A549 (cell line): ENCODE measurements at regions not wholly inside any gene's neighbourhood (a gene's known extent, or its start where the extent isn't known, plus 50 kb on each side); places are given as distances from the start of the nearest gene placed in this dataset.
A peak's percentile ranks its signal among the peaks of the same experiment; 100 is the strongest.

Experiments
- ATAC-seq, 2 experiments: fragments of 200-7000 bp in 1 of 2; fragments of >200 bp in 1 of 2; cut with Nextera tagmentation in 1 of 2; cut with Tn5 transposase in 1 of 2; 3 replicates each; pipeline versions ENCODE4 v1.8.0 to v1.9.1; 2018 to 2020; ENCODE audit warnings: mild to moderate bottlenecking in 1 of 2, moderate library complexity in 1 of 2
- CTCF ChIA-PET: fragments of 300-600 bp; sonication (Branson Sonifier 250); formaldehyde crosslinking; extraction: SDS; loops from one replicate; lab custom pipeline; 2021; ENCODE audit warnings: antibody characterized with exemption, inconsistent platforms; lab: Yijun Ruan, JAX
- POLR2A ChIA-PET: fragments of 350-600 bp; formaldehyde crosslinking; extraction: SDS; loops from one replicate; lab custom pipeline; 2021; ENCODE audit warnings: antibody characterized with exemption, inconsistent platforms; lab: Yijun Ruan, JAX
- DNase-seq, 2 experiments: peaks; one replicate each; pipeline versions ENCODE4 v3.0.0 to v3.0.0-alpha.2; 2011 to 2016; ENCODE audit warnings: low read depth in 1 of 2, low spot score in 1 of 2
- FAIRE-seq: peaks from 2 replicates; lab custom pipeline; 2011; peaks lifted over from hg19 to GRCh38; lab: Jason Lieb, UNC
- H3K27ac ChIP-seq, 2 experiments: fragments of >200 bp; sonication (Bioruptor Twin); formaldehyde crosslinking; 3 replicates each; pipeline ENCODE4 v1.5.1; 2016 to 2017
- H3K4me1 ChIP-seq: fragments of >200 bp; sonication (Bioruptor Twin); formaldehyde crosslinking; 3 replicates; pipeline ENCODE4 v1.6.1; 2016
- H3K4me2 ChIP-seq: fragments of >200 bp; sonication (Bioruptor Twin); formaldehyde crosslinking; 3 replicates; pipeline ENCODE4 v1.6.1; 2016
- H3K4me3 ChIP-seq: fragments of >200 bp; sonication (Bioruptor Twin); formaldehyde crosslinking; 3 replicates; pipeline ENCODE4 v1.5.1; 2016
- H3K9me3 ChIP-seq: fragments of >200 bp; sonication (Bioruptor Twin); formaldehyde crosslinking; 3 replicates; pipeline ENCODE4 v1.6.1; 2016
- CBX8 ChIP-seq: fragments of 200-600 bp; sonication (generic); IDR thresholded peaks from 2 replicates; pipeline ENCODE4 v1.6.1; 2016
- CEBPB ChIP-seq, 2 experiments: fragments of >200 bp in 1 of 2; sonication (Bioruptor Twin) in 1 of 2; formaldehyde crosslinking in 1 of 2; IDR thresholded peaks; 2 replicates each; pipeline ENCODE4 v1.6.1; 2012 to 2016
- EHMT2 ChIP-seq: fragments of 200-600 bp; sonication (generic); IDR thresholded peaks from 2 replicates; pipeline ENCODE4 v1.6.1; 2016; ENCODE audit warnings: antibody characterized with exemption, low read depth, mild to moderate bottlenecking, moderate library complexity
- EP300 ChIP-seq, 2 experiments: fragments of >200 bp; sonication (Bioruptor Twin); formaldehyde crosslinking; IDR thresholded peaks; 2 replicates in 1 of 2; 3 replicates in 1 of 2; pipeline ENCODE4 v1.6.1; 2016 to 2017
- FOSL2 ChIP-seq, 2 experiments: fragments of 450-650 bp in 1 of 2; fragments of >200 bp in 1 of 2; sonication (Bioruptor Twin) in 1 of 2; formaldehyde crosslinking; IDR thresholded peaks; 2 replicates each; pipeline versions ENCODE4 v1.5.0 to v1.6.1; 2016 to 2020; ENCODE audit warnings: mild to moderate bottlenecking in 1 of 2, moderate library complexity in 1 of 2
- GATA3 ChIP-seq: IDR thresholded peaks from 2 replicates; pipeline ENCODE4 v1.6.1; 2012; ENCODE audit warnings: borderline replicate concordance
- HEYL ChIP-seq: fragments of 250-450 bp; sonication (Bioruptor Pico); IDR thresholded peaks from 2 replicates; pipeline ENCODE4 v1.8.0; 2021; ENCODE audit warnings: mild to moderate bottlenecking, moderate library complexity
- HOXA7 ChIP-seq: fragments of 250-450 bp; sonication (Bioruptor Pico); IDR thresholded peaks from 2 replicates; pipeline ENCODE4 v1.5.0; 2020; ENCODE audit warnings: mild to moderate bottlenecking, moderate library complexity
- HOXB13 ChIP-seq: fragments of 250-450 bp; sonication (Bioruptor Pico); IDR thresholded peaks from 2 replicates; pipeline ENCODE4 v1.5.0; 2020; ENCODE audit warnings: low read depth, mild to moderate bottlenecking, moderate library complexity
- HOXB5 ChIP-seq: fragments of 250-450 bp; sonication (Bioruptor Pico); IDR thresholded peaks from 2 replicates; pipeline ENCODE4 v1.5.0; 2020; ENCODE audit warnings: mild to moderate bottlenecking, moderate library complexity
- JUN ChIP-seq, 2 experiments: fragments of >200 bp; sonication (Bioruptor Twin); formaldehyde crosslinking; IDR thresholded peaks; 2 replicates in 1 of 2; 3 replicates in 1 of 2; pipeline ENCODE4 v1.6.1; 2016 to 2017
- KDM1A ChIP-seq: fragments of 200-600 bp; sonication (generic); IDR thresholded peaks from 2 replicates; pipeline ENCODE4 v1.6.1; 2016; ENCODE audit warnings: low read depth, mild to moderate bottlenecking
- KDM5A ChIP-seq: fragments of 200-600 bp; sonication (generic); IDR thresholded peaks from 2 replicates; pipeline ENCODE4 v1.6.1; 2016; ENCODE audit warnings: antibody characterized with exemption, mild to moderate bottlenecking
- MAZ ChIP-seq: fragments of 150-350 bp; IDR thresholded peaks from 2 replicates; pipeline ENCODE4 v1.6.1; 2014; ENCODE audit warnings: antibody characterized with exemption, low read depth, low read length, borderline replicate concordance
- NFE2L2 ChIP-seq: fragments of 150-350 bp; conservative IDR thresholded peaks from 2 replicates; pipeline ENCODE4 v1.6.1; 2014; ENCODE audit warnings: low read length
- PHF8 ChIP-seq: fragments of 200-600 bp; sonication (generic); IDR thresholded peaks from 2 replicates; pipeline ENCODE4 v1.6.1; 2016; ENCODE audit warnings: low read depth, mild to moderate bottlenecking, antibody characterized with exemption, moderate library complexity, borderline replicate concordance
- POLR2A ChIP-seq: IDR thresholded peaks from 2 replicates; pipeline ENCODE4 v1.6.1; 2012; ENCODE audit warnings: mild to moderate bottlenecking, low read length
- RCOR1 ChIP-seq: fragments of 150-350 bp; IDR thresholded peaks from 2 replicates; pipeline ENCODE4 v1.6.1; 2014; ENCODE audit warnings: antibody characterized with exemption, low read length, low read depth
- SREBF2 ChIP-seq: fragments of 450-650 bp; IDR thresholded peaks from 2 replicates; pipeline ENCODE4 v1.6.1; 2014; ENCODE audit warnings: mild to moderate bottlenecking, moderate library complexity
- ZC3H11A ChIP-seq: fragments of 450-650 bp; IDR thresholded peaks from 2 replicates; pipeline ENCODE4 v1.6.1; 2014; ENCODE audit warnings: antibody characterized with exemption, mild to moderate bottlenecking
- WGBS: methylation state at CpG from one replicate; pipeline ENCODE4 v1.1.6; 2017; ENCODE audit errors: missing lambda C conversion rate; 5-methylcytosine and 5-hydroxymethylcytosine counted together
- TF ChIP-seq, protein P1 (sequence below): fragments of 150-350 bp; IDR thresholded peaks from 2 replicates; pipeline ENCODE4 v1.6.1; 2014; ENCODE audit warnings: low read depth, mild to moderate bottlenecking, low read length
- TF ChIP-seq, protein P2 (sequence below): fragments of >200 bp; sonication (Bioruptor Twin); formaldehyde crosslinking; IDR thresholded peaks from 3 replicates; pipeline ENCODE4 v1.5.1; 2016
- TF ChIP-seq, protein P3 (sequence below): fragments of >200 bp; sonication (Bioruptor Twin); formaldehyde crosslinking; IDR thresholded peaks from 2 replicates; pipeline ENCODE4 v1.6.1; 2016
- TF ChIP-seq, protein P4 (sequence below): fragments of 250-450 bp; sonication (Bioruptor Pico); IDR thresholded peaks from 2 replicates; pipeline ENCODE4 v1.5.0; 2020; ENCODE audit warnings: low read depth, mild to moderate bottlenecking, moderate library complexity

DNA sequence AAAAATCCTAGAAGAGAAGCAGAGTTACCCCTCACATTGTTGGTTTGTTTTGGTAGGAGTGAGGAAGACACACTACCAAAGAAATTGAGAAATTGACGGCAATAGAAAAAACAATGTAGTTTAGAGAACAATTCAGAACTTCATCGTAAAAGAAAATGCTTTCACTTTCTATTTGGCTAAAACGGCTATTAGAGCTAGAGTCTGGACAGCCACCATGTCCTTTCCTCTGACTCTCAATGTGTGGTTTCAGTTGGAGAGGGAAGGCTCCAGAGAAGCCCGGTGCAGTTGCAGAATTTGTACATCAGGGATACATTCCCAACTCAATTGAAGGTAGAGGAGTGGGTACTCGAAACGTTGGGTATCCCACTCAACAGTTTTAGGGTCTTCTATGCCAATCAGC is 535.3 kb downstream of the GALC start:
- Histone ChIP-seq H3K4me1 (no peaks in the 10 kb centered on the region), H3K27ac (no peak overlapping the region), H3K9me3 (no peaks in the 10 kb centered on the region), H3K4me2 (peak overlapping the region; percentile 40), H3K4me3 (no peak overlapping the region)
- ATAC-seq = no peak
- DNase-seq = no peak
- FAIRE-seq = no peak
- WGBS = 2% methylated on average over 6 of the region's 6 CpGs
- POLR2A ChIA-PET = no interaction called here
- TF ChIP-seq, protein P1, sequence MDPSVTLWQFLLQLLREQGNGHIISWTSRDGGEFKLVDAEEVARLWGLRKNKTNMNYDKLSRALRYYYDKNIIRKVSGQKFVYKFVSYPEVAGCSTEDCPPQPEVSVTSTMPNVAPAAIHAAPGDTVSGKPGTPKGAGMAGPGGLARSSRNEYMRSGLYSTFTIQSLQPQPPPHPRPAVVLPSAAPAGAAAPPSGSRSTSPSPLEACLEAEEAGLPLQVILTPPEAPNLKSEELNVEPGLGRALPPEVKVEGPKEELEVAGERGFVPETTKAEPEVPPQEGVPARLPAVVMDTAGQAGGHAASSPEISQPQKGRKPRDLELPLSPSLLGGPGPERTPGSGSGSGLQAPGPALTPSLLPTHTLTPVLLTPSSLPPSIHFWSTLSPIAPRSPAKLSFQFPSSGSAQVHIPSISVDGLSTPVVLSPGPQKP = no peak
- TF ChIP-seq NFE2L2 = no peak
- no peak for TF ChIP-seq HOXA7 (CRISPR knock-in tag)
- no peak for TF ChIP-seq CEBPB (IDR thresholded peaks at IDR 0.05)
- TF ChIP-seq ZC3H11A = no peak
- TF ChIP-seq, protein P2, sequence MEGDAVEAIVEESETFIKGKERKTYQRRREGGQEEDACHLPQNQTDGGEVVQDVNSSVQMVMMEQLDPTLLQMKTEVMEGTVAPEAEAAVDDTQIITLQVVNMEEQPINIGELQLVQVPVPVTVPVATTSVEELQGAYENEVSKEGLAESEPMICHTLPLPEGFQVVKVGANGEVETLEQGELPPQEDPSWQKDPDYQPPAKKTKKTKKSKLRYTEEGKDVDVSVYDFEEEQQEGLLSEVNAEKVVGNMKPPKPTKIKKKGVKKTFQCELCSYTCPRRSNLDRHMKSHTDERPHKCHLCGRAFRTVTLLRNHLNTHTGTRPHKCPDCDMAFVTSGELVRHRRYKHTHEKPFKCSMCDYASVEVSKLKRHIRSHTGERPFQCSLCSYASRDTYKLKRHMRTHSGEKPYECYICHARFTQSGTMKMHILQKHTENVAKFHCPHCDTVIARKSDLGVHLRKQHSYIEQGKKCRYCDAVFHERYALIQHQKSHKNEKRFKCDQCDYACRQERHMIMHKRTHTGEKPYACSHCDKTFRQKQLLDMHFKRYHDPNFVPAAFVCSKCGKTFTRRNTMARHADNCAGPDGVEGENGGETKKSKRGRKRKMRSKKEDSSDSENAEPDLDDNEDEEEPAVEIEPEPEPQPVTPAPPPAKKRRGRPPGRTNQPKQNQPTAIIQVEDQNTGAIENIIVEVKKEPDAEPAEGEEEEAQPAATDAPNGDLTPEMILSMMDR = no peak
- no peak for TF ChIP-seq EP300 (IDR thresholded peaks at IDR 0.05)
- TF ChIP-seq CBX8 = no peak
- TF ChIP-seq, protein P3, sequence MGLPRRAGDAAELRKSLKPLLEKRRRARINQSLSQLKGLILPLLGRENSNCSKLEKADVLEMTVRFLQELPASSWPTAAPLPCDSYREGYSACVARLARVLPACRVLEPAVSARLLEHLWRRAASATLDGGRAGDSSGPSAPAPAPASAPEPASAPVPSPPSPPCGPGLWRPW = no peak
- no peak for TF ChIP-seq PHF8
- no peak for TF ChIP-seq HOXB13 (CRISPR knock-in tag)
- TF ChIP-seq GATA3 = no peak
- no peak for TF ChIP-seq FOSL2 (IDR thresholded peaks at IDR 0.05)
- no peak for TF ChIP-seq FOSL2 (CRISPR knock-in tag; IDR thresholded peaks at IDR 0.05)
- TF ChIP-seq HOXB5 (CRISPR knock-in tag) = no peak
- TF ChIP-seq MAZ = no peak
- TF ChIP-seq JUN (IDR thresholded peaks at IDR 0.05) = no peak
- CTCF ChIA-PET = interaction anchor here (1.0 kb wide), 1 partner anchor 13 kb away, joined by 3 read pairs; no protein-coding TSS in a partner anchor

DNA sequence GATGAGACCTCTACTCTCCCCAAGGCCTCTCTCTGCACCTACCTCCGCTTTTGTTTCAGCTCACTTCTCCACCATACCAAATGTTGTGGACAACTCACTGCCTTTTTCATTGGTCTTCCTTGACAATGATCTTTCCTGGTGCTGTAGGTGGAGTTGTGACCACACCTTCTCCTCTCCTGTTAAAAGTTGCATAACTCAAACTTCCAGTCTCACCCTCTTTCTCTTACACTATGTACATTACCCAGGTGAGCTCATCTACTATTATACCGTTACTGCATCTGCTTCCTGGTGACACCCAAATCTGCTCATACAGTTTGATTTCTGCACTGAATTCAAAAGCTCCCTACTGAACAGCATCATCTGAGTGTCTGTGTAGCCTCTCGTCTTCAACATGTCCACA is 542.8 kb downstream of the GALC start:
- under 1% methylated on average over 3 of the region's 3 CpGs for WGBS
- H3K4me3 ChIP-seq = no peak overlapping the region
- ChIA-PET POLR2A (no interaction called here), CTCF (no interaction called here)
- H3K27ac ChIP-seq = no peak overlapping the region
- no peaks in the 10 kb centered on the region for H3K9me3 ChIP-seq
- no peak for DNase-seq
- no peaks in the 10 kb centered on the region for H3K4me1 ChIP-seq
- no peak for ATAC-seq
- no peak overlapping the region for H3K4me2 ChIP-seq
- no peak for FAIRE-seq
- TF ChIP-seq RCOR1 (no peak), KDM5A (no peak), KDM1A (no peak), POLR2A (no peak), SREBF2 (no peak), HEYL (CRISPR knock-in tag) (no peak), EHMT2 (no peak)
- TF ChIP-seq, protein P2 = no peak
- TF ChIP-seq, protein P4, sequence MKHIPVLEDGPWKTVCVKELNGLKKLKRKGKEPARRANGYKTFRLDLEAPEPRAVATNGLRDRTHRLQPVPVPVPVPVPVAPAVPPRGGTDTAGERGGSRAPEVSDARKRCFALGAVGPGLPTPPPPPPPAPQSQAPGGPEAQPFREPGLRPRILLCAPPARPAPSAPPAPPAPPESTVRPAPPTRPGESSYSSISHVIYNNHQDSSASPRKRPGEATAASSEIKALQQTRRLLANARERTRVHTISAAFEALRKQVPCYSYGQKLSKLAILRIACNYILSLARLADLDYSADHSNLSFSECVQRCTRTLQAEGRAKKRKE (CRISPR knock-in tag) = no peak
